Left lung (tissue), 4 donors: ENCODE measurements at regions not wholly inside any gene's neighbourhood (a gene's known extent, or its start where the extent isn't known, plus 50 kb on each side); places are given as distances from the start of the nearest gene placed in this dataset.
"Not testable (repeated sequence)": the region's sequence is repeated elsewhere in the genome, so short reads cannot be mapped to it uniquely, and the experiment has no call there.

Experiments used
- ATAC-seq: fragments of 200-7000 bp; cut with Tn5 transposase; one replicate; pipeline ENCODE4 v1.9.1; 2020; ENCODE audit warnings: moderate library complexity
- DNase-seq, 4 donors: peaks; one replicate each; pipeline ENCODE4 v3.0.0-alpha.2; 2013 to 2020
- H3K27ac ChIP-seq, 2 donors: fragments of 200-600 bp; sonication (generic) in 1 of 2; one replicate each; pipeline versions ENCODE4 v1.5.0 to v1.8.0; 2020 to 2021
- H3K27me3 ChIP-seq, 2 donors: fragments of 200-600 bp; sonication (generic) in 1 of 2; one replicate each; pipeline versions ENCODE4 v1.5.0 to v1.8.0; 2020 to 2021
- H3K36me3 ChIP-seq, 2 donors: fragments of 200-600 bp; sonication (generic) in 1 of 2; one replicate each; pipeline versions ENCODE4 v1.5.0 to v1.8.0; 2020 to 2021
- H3K4me1 ChIP-seq, 2 donors: fragments of 200-600 bp; one replicate each; pipeline ENCODE4 v1.8.0; 2021
- H3K4me3 ChIP-seq, 2 donors: fragments of 200-600 bp; sonication (generic) in 1 of 2; one replicate each; pipeline versions ENCODE4 v1.5.0 to v1.8.0; 2020 to 2021; ENCODE audit warnings: mild to moderate bottlenecking in 1 of 2
- H3K9me3 ChIP-seq, 2 donors: fragments of 200-600 bp; sonication (generic) in 1 of 2; one replicate each; pipeline versions ENCODE4 v1.5.0 to v1.8.0; 2020 to 2021
- intact Hi-C, 2 donors: fragments of 100-400 bp; cut with DNase I; formaldehyde crosslinking; loops; one replicate each; pipeline versions ENCODE4 v1.11.2 to v1.14.2; 2022
- TF ChIP-seq, protein P1 (sequence below), 2 donors: fragments of 200-600 bp; sonication (generic) in 1 of 2; IDR thresholded peaks; one replicate each; pipeline versions ENCODE4 v1.5.0 to v1.8.0; 2021; ENCODE audit warnings: antibody characterized with exemption in 2 of 2
- donor health status: DM: no; HTN: yes; CAD: no.
- donor health status: DM: no; HTN: no; CAD: no.

DNA sequence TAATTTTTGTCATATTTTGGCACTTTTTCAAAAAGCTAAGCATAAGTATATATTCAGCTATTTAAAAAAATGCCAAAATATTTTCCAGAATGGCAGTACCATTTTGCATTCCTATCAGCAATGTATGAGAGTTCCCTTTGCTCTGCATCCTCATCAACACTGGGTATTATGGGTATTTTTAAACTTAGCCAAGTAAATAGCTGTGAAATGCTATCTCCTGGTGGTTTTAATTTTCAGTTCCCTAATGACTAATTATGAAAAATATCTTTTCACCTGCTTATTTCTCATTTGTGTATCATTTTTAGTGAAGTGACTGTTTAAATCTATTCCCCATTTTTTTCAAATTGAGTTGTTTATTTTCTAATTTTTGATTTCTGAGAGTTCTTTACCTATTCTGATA lies 199.7 kb upstream of the NECTIN3 start:
- Histone ChIP-seq H3K27ac (no peak overlapping the region), H3K9me3 (peaks cover 0 to 15% of the 10 kb centered on the region in 2 donors), H3K27me3 (no peaks in the 10 kb centered on the region), H3K36me3 (no peaks in the 10 kb centered on the region), H3K4me1 (no peaks in the 10 kb centered on the region), H3K4me3 (no peak overlapping the region)
- DNase-seq (no peak), ATAC-seq (no peak)
- intact Hi-C loops, result no loop called here
- TF ChIP-seq, protein P1, sequence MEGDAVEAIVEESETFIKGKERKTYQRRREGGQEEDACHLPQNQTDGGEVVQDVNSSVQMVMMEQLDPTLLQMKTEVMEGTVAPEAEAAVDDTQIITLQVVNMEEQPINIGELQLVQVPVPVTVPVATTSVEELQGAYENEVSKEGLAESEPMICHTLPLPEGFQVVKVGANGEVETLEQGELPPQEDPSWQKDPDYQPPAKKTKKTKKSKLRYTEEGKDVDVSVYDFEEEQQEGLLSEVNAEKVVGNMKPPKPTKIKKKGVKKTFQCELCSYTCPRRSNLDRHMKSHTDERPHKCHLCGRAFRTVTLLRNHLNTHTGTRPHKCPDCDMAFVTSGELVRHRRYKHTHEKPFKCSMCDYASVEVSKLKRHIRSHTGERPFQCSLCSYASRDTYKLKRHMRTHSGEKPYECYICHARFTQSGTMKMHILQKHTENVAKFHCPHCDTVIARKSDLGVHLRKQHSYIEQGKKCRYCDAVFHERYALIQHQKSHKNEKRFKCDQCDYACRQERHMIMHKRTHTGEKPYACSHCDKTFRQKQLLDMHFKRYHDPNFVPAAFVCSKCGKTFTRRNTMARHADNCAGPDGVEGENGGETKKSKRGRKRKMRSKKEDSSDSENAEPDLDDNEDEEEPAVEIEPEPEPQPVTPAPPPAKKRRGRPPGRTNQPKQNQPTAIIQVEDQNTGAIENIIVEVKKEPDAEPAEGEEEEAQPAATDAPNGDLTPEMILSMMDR (IDR thresholded peaks at IDR 0.05), result no peak

DNA sequence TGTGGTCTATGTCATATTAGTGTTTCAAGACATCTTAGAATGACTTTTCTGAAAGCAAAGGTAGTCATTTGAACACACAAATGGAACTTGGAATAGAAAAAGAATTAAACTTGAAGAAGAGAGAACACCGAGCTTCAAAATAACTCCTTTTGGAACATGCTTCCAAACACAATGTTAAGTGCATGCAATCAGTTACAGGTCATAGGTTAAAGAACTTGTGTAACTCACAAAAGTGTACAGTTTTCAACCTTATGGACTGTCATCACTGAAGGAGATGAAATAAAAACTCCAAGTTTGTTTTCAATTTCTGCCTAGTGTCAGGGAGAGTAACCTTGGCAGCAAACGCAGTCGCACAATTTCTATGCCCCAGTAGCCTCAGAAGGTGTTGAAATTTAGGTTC lies 192.9 kb upstream of the NECTIN3 start:
- H3K4me3 ChIP-seq, result no peak overlapping the region
- no peak for DNase-seq
- intact Hi-C loops, result no loop called here
- no peaks in the 10 kb centered on the region for H3K27me3 ChIP-seq
- no peak for ATAC-seq
- TF ChIP-seq, protein P1 (IDR thresholded peaks at IDR 0.05), result no peak
- no peak overlapping the region for H3K27ac ChIP-seq
- H3K4me1 ChIP-seq, result no peaks in the 10 kb centered on the region
- peaks cover 0 to 15% of the 10 kb centered on the region in 2 donors for H3K9me3 ChIP-seq
- H3K36me3 ChIP-seq, result no peaks in the 10 kb centered on the region

DNA sequence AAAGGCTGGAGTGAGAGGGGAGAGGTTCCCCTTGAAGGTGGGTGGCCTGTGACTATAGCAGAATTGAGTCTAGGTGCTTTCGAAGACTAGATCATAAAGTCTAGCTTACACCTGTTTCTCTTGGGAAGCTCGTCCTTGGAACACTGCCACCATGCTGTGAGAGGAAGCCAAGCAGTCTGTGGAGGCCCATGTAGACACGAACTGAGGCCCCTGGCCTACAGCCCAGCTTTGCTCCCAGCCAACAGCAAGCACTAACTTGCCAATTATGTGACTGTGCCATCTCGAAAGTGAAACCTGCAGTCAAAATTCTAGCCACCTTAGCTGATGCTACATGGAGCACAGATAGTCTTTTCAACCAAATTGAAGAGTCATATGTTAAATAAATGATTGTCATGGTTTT lies 190.5 kb upstream of the NECTIN3 start:
- Histone ChIP-seq H3K9me3 (no peaks in the 10 kb centered on the region), H3K27me3 (no peaks in the 10 kb centered on the region), H3K27ac (no peak overlapping the region), H3K4me1 (no peaks in the 10 kb centered on the region), H3K36me3 (no peaks in the 10 kb centered on the region), H3K4me3 (no peak overlapping the region)
- TF ChIP-seq, protein P1 (IDR thresholded peaks at IDR 0.05), result no peak
- intact Hi-C loops, result no loop called here
- no peak for ATAC-seq
- no peak for DNase-seq

DNA sequence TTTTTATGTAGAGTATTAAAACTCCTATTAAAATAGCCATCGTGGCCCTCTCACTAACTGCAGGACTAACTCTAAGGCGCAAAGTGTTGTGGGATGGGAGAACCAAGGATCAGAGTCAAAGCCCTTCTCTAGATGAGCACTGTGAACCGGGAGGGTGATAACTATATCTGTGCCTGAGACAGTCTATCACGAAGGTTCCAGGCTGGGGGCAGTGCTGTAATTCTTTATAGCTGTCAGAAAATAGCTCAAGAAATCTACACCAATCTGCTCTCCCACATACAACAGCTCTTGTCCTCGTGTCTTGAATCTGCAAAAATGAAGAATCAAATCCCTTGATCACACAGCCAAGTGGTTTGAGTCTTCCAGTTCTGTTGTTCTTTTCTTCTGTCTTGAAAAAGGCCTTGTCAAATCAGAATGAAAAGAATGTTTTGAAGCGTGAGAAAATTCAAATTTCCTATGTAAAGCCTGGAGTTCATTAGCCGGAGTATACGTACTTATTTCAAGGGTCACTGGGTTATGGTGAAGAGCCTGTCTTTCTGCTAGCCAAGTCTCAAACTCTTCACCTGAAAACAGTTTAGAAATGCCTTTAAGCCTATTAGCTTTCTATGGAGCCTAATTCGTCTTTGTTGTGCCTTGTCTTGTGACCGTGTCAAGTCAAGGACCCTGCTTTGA lies 185.3 kb upstream of the NECTIN3 start:
- ATAC-seq (no peak), DNase-seq (no peak)
- Histone ChIP-seq H3K4me1 (no peaks in the 10 kb centered on the region), H3K9me3 (no peaks in the 10 kb centered on the region), H3K27me3 (no peaks in the 10 kb centered on the region), H3K4me3 (no peak overlapping the region), H3K27ac (no peak overlapping the region), H3K36me3 (no peaks in the 10 kb centered on the region)
- intact Hi-C loops, result no loop called here
- TF ChIP-seq, protein P1 (IDR thresholded peaks at IDR 0.05), result no peak

DNA sequence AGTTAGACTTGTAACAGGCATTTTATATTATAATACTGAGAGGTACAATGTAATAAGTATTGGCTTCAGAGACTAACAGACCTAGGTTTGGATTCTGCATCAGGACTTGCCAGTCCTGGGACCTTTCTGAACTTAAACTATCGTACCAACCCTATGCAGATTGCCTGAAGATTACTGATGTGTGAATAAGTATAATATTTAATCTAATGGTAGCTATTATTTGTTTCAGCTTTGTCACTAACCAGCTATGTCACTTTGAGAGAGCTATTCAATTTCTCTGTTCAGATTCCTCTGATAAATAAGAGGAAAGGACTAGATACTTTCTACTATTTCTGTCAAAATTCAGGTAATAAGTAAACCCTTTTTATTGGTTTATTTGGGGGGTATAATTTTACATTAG lies 184.4 kb upstream of the NECTIN3 start:
- H3K36me3 ChIP-seq, result no peaks in the 10 kb centered on the region
- no peak overlapping the region for H3K27ac ChIP-seq
- no peaks in the 10 kb centered on the region for H3K27me3 ChIP-seq
- H3K9me3 ChIP-seq, result no peaks in the 10 kb centered on the region
- no peaks in the 10 kb centered on the region for H3K4me1 ChIP-seq
- DNase-seq (no peak), ATAC-seq (no peak)
- H3K4me3 ChIP-seq, result no peak overlapping the region
- TF ChIP-seq, protein P1 (IDR thresholded peaks at IDR 0.05), result no peak
- intact Hi-C loops, result no loop called here

DNA sequence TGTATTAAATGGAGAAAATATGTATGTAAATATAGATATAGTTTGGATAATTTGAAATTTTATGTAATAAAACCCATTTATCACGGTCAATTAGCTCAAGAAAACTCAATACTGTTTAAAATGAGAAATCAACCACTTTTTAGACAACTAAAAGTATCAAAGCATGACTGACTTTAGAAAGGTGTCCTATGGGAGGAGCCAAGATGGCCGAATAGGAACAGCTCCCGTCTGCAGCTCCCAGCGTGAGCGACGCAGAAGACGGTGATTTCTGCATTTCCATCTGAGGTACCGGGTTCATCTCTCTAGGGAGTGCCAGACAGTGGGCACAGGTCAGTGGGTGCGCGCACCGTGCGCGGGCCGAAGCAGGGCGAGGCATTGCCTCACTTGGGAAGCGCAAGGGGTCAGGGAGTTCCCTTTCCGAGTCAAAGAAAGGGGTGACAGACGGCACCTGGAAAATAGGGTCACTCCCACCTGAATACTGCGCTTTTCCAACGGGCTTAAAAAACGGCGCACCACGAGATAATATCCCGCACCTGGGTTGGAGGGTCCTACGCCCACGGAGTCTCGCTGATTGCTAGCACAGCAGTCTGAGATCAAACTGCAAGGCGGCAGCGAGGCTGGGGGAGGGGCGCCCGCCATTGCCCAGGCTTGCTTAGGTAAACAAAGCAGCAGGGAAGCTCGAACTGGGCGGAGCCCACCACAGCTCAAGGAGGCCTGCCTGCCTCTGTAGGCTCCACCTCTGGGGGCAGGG lies 182.8 kb upstream of the NECTIN3 start:
- H3K4me3 ChIP-seq, H3K36me3 ChIP-seq, DNase-seq, H3K27ac ChIP-seq, H3K4me1 ChIP-seq, H3K27me3 ChIP-seq, intact Hi-C loops, ATAC-seq, H3K9me3 ChIP-seq: not testable (repeated sequence)

DNA sequence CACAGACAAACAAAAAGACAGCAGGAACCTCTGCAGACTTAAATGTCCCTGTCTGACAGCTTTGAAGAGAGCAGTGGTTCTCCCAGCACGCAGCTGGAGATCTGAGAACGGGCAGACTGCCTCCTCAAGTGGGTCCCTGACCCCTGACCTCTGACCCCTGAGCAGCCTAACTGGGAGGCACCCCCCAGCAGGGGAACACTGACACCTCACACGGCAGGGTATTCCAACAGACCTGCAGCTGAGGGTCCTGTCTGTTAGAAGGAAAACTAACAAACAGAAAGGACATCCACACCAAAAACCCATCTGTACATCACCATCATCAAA lies 182.3 kb upstream of the NECTIN3 start:
- DNase-seq, H3K4me3 ChIP-seq, H3K27me3 ChIP-seq, ATAC-seq, H3K27ac ChIP-seq, H3K36me3 ChIP-seq, H3K9me3 ChIP-seq, intact Hi-C loops, H3K4me1 ChIP-seq: not testable (repeated sequence)
